Sigmoid colon (tissue), 4 donors: ENCODE measurements at regions not wholly inside any gene's neighbourhood (a gene's known extent, or its start where the extent isn't known, plus 50 kb on each side); places are given as distances from the start of the nearest gene placed in this dataset.

Source experiments
- EP300 ChIP-seq, 4 donors: sonication (generic); formaldehyde crosslinking; IDR thresholded peaks; one replicate each; pipeline ENCODE4 v1.6.1; 2017; ENCODE audit warnings: antibody characterized with exemption in 4 of 4
- POLR2A ChIP-seq, 2 donors: fragments of 450-650 bp; IDR thresholded peaks; one replicate each; pipeline ENCODE4 v1.6.1; 2016; ENCODE audit warnings: antibody characterized with exemption in 2 of 2, mild to moderate bottlenecking in 2 of 2, moderate library complexity in 2 of 2
- POLR2AphosphoS5 ChIP-seq, 4 donors: sonication (generic); formaldehyde crosslinking; IDR thresholded peaks; one replicate each; pipeline ENCODE4 v1.6.1; 2017; ENCODE audit warnings: antibody characterized with exemption in 4 of 4
- TF ChIP-seq, protein P1 (sequence below), 4 experiments: fragments of 450-650 bp in 3 of 4; fragments of 200-600 bp in 1 of 4; IDR thresholded peaks; one replicate each; pipeline ENCODE4 v1.5.1; 2016 to 2019; ENCODE audit warnings: antibody characterized with exemption in 4 of 4, mild to moderate bottlenecking in 3 of 4, moderate library complexity in 2 of 4

DNA sequence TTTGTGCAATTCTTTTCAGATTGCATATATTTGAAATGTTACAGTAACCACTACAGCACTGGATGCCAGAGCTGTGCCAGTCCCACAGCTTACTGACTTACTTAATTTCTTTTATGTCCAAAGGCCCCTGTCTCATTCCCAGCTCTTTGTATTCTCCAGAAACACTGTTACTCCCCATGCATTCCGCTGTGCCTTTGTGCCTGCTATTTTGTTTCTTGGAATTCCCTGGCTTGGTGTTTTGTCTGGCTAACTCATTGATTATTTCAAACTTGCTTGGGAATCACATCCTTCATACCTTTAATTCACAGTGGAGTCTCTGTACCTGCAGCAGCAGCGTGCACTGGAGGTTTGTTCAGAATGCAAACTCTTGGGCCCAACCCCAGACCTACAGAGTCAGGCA is 601.9 kb upstream of the DDX18 start:
- no peak for TF ChIP-seq POLR2A (IDR thresholded peaks at IDR 0.05)
- TF ChIP-seq, protein P1, sequence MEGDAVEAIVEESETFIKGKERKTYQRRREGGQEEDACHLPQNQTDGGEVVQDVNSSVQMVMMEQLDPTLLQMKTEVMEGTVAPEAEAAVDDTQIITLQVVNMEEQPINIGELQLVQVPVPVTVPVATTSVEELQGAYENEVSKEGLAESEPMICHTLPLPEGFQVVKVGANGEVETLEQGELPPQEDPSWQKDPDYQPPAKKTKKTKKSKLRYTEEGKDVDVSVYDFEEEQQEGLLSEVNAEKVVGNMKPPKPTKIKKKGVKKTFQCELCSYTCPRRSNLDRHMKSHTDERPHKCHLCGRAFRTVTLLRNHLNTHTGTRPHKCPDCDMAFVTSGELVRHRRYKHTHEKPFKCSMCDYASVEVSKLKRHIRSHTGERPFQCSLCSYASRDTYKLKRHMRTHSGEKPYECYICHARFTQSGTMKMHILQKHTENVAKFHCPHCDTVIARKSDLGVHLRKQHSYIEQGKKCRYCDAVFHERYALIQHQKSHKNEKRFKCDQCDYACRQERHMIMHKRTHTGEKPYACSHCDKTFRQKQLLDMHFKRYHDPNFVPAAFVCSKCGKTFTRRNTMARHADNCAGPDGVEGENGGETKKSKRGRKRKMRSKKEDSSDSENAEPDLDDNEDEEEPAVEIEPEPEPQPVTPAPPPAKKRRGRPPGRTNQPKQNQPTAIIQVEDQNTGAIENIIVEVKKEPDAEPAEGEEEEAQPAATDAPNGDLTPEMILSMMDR (IDR thresholded peaks at IDR 0.05), result no peak
- TF ChIP-seq POLR2AphosphoS5 (IDR thresholded peaks at IDR 0.05), result no peak
- no peak for TF ChIP-seq EP300 (IDR thresholded peaks at IDR 0.05)
